Femur (tissue), 1 donor: ENCODE measurements at regions not wholly inside any gene's neighbourhood (a gene's known extent, or its start where the extent isn't known, plus 50 kb on each side); places are given as distances from the start of the nearest gene placed in this dataset.
"Not testable (repeated sequence)": the region's sequence is repeated elsewhere in the genome, so short reads cannot be mapped to it uniquely, and the experiment has no call there.

Experiments
- DNase-seq: peaks from one replicate; pipeline ENCODE4 v3.0.0-alpha.2; 2017

DNA sequence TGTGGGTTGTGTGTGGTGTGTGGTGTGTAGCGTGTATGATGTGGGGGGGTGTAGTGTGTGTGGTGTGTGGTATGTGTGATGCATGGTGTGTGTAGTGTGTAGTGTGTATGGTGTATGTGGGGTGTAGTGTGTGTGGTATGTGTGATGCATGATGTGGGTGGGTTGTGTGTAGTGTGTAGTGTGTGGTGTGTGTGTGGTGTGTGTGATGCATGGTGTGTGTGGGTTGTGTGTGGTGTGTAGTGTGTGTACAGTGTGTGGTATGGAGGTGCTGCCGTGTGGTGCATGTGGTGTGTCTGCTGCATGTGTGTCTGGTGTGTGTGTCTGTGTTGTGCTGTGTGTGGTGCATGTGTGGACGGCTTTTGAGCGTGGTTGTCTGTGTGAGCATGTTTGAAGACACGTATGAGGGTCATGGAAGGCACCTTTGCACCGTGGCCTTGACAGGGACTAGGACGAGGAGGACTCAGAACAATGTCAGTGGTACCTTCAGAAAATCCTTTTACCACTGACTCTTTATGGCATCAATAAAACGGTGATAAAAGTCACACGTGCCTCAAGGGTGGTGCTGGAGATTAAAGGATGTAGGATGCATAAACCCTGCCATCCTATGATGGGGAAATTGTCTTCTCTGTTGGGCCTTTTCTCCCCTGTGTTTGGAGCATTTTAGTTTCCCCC, 328.7 kb upstream of the B3GAT1 start:
- no peak for DNase-seq

DNA sequence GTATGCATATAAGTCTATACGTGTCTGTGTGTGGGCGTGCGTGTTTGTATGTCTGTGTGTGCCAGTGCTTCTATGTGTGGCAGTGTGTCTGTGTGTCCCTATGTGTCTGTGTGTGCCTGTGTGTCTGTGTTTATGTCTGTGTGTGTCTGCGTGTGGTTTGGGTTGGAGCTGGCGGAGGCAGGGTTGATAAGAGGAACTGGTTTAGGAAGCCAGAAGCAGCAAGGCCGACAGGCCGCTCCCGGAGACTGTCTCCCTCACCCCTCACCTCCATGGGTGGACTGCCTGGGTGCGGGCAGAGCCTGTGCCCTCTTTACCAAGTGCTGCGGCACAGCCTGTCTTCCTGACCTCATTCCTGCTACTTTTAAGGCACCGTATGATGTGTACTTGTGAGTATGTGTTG, 327.1 kb upstream of the B3GAT1 start:
- DNase-seq: no peak

DNA sequence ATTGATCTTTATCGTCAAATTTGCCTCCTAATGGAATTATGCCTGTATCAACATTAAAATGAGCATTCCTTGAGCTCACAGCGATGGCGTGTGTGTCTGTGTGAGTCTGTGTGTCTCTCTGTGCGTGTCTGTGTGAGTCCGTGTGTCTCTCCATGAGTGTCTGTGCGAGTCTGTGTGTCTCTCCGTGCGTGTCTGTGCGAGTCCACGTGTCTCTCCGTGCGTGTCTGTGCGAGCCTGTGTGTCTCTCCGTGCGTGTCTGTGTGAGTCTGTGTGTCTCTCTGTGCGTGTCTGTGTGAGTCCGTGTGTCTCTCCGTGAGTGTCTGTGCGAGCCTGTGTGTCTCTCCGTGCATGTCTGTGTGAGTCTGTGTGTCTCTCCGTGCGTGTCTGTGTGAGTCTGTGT, 326.5 kb upstream of the B3GAT1 start:
- no peak for DNase-seq

DNA sequence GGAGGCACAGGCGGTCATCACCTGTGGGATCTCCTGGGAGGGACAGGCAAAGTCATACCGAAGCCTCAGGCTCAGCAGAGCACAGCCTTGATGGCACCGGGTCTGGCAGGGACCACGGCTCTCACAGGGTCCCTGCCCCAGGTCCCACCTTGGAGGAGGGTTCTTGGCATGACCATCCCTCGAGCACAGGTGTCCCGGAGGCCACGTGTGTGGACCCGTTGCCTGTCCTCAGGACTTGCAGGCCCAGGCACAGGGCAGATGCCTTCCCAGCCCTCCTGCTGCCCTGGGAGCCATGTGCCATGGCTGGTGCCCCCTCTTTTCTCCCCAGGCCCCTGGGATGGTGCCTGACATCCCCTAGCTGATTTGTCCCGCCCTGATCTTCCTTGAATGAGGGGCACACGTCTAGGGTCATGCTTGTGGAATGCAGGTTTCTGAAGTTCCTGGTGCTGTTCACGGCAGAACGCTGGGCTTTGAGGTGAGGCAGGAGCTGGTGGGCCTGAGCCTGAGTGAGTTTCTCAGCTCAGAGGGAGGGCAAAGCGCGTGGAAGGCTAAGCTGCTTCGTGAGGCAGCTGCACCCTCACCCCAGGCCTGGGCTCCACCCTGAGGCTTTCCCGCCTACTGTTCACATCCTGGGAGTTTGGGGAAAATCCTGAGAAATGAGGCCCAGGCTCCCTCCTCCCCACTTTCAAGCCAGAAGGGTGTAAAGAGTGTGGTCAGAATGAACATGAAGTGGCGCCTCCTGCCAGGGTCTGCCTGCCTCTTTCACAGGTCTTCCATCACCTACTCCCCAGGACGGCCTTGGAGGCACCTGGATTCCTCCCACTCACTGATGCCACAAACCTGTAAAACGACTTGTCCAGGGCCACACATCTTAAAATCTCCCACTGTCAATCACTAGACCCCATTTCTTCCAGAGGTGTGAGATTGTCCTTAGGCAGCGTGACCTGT, 325.8 kb upstream of the B3GAT1 start:
- no peak for DNase-seq

GRCh38 chr11:134736251-134736947, 324.4 kb upstream of the B3GAT1 start:
- no peak for DNase-seq

DNA sequence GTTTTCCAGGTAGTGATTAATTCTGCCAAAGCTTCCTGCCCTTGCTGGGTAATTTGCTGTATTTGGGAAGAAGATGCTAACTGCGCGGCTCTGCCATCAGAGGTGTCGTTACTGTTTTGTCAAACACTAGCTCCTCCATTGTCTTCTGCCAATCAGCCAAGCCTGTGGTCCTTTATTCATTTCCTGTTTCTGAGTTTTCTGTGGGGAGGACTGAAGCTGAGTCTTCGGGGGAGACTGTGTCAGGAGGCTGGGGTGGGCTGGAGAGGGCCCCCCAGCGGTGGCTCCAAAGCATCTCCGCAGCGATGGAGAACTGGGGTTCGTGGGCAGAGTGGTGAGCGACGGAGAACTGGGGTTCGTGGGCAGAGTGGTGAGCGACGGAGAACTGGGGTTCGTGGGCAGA, 322.9 kb upstream of the B3GAT1 start:
- DNase-seq: no peak

DNA sequence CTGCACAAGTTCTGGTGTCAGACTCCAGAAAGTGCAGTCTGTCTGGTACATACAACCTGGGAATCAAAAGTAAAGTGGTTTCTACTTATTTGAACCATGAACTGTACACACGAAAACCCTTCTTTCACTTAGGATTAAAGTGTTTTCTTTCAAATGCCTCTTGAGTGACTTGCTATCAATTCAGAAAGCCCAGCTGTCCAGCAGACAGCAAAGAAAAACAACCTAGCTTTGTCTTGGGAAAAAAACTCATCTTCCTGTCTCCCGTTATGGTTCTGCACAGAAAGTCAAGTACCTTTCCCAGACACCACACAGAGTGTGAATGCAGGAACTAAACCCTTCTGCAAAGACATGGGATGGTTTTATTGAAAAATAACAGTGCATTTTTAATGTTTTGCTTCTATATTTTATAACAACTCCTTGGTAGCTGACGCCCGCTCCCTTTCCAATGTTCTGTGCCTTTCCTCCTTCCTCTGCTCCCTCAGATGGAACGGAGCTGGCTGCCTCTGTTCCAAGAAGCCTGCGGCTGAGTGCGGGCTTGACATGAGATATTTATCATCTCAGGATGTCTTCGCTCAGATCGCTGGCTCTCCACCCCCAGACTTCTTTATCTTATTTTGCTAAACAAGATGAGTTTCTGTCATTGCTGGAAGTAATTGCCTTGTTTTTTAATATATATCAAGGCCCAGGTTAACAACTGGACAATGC, 322.3 kb upstream of the B3GAT1 start:
- no peak for DNase-seq

GRCh38 chr11:134733646-134734045, 321.6 kb upstream of the B3GAT1 start:
- no peak for DNase-seq

DNA sequence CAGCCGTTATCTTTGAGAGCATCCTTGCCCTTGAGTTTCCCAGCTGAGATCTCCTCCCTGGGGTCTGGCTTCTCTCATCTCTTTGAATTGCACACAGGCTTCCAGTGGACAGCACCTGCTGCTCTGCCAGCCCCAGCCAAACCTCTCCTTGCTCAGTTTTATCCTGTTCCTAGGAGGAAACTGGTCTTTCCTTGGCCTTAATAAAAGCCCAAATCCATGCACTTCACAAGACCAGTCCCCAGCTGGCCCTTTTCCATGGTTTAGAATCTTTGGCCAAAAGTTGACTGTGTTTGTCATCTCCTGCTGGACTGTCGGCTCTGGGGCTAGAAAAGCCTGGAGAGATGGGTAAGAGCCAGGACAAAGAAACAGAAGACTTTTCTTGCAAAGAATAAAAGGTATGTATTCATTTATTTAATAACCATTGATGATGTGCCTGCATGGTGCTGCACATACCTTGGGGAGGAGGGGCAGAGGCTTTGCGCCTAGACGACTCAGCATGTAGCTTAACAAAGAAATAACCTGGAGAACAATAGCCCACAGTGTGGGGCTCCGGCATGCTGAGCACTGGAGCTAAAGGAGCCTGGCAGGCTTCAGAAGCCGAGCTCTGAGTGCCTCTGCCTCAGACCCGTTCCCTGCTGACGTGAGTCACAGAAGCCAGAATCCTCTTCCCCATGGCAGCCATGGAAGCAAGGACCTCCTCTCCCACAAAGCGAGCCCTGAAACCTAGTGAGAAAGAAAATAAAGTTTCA, 319.3 kb upstream of the B3GAT1 start:
- DNase-seq: no peak

GRCh38 chr11:134730561-134731212, 318.6 kb upstream of the B3GAT1 start:
- DNase-seq: no peak

DNA sequence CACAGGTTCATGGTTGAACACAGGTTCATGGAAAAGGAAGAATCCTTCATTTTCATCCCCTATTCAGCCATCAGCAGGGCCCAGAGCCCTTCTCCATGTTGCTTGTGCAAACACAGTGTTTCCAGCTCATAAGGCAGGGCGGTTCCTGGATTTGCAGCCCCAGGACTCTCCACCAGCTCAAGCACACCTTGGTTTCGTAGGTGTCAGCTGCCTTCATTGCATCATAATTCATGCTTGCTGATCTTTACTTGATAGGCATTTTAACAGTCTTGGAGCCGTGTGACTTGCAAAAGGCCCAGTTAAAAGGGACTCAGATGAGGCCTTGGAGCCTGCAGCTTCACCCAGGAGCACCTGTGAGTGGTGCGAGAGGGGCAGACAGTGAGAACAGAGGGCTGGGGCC, 318.1 kb upstream of the B3GAT1 start:
- DNase-seq: no peak

DNA sequence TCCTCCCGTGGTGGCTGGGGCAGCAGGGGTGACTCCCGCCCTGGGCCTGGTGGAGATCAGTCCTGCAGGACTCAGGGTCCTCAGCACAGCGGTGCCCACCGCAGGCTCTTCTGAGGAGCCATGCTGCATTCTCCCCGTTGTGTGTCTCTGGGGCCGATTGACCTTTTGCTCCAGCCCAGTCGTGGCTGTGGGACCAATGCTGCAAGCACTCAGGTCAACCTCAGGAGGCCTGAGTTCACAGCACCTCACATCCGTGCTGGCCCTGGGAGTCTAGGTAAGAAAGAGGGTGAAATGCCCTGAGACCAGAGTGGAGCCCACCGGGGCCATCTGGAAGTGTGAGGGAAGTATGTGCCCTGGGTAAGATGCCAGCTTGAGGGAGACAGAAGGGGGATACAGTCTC, 316.1 kb upstream of the B3GAT1 start:
- DNase-seq: no peak

DNA sequence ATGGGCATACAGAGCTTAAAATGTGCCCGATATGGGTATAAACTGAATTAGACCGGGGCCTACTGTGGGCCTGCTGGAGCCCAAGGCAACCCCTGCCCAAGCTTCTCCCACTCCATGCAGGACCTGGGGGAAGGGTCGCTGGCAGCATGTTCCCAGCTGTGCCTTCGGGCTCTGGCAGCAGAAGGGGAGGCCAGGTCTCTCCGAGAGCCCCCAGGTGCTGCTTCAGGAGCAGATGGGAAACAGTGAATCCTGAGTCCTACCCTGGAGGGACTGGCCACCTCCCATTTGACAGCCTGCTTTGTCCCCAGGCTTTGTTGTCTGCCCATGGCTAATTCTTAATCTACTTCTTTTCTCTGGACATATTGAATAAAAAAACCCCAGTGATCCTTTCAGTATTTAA, 315.6 kb upstream of the B3GAT1 start:
- DNase-seq: no peak

GRCh38 chr11:134727204-134727603, 315.2 kb upstream of the B3GAT1 start:
- no peak for DNase-seq

DNA sequence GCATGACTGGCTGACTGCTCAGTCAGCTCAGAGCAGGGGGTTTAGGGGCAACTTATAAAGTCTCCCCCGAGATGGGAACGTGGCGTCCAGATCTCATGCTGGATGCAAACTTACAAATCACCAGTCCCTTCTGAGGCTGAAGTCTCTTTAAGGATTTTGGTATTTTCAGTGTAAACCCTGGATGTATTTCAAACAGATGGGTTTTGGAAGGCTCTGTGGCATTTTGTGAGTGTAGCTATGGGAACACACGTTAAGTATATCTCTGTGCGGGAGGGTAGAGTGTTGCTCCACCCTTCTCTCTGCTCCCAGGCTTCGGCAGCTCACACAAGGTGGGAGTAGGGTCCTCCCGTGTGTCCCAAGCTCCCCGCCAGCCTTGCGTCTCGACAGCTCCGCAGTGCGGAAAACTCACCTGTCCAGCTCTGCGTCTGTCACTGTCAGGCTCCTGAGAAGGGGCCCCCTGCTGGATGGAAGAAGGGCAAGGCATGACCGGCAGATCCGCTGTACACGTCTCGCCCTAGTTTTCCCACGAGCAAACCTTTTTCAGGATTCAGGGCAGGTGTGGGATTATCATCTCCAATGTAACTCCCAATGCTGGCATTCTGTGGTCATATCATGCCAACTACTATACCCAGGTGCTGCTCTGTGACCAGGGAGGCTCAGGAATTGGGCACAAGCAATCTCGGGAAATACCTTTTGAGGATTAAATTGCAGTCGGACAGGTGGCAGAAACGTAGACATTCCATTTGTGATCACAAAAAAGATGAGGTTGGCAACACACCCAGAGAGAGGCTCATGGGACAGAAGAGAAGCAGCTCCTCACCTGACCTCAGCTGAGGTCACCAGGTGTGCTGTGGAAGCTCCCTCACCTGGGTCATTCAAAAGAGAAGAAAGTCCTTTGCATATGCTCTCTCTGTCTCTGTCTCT, 313.9 kb upstream of the B3GAT1 start:
- no peak for DNase-seq

GRCh38 chr11:134725211-134725610, 313.2 kb upstream of the B3GAT1 start:
- DNase-seq: no peak

- no peak for DNase-seq
Measured at GRCh38 chr11:134724779-134725140, 312.7 kb upstream of the B3GAT1 start.

DNA sequence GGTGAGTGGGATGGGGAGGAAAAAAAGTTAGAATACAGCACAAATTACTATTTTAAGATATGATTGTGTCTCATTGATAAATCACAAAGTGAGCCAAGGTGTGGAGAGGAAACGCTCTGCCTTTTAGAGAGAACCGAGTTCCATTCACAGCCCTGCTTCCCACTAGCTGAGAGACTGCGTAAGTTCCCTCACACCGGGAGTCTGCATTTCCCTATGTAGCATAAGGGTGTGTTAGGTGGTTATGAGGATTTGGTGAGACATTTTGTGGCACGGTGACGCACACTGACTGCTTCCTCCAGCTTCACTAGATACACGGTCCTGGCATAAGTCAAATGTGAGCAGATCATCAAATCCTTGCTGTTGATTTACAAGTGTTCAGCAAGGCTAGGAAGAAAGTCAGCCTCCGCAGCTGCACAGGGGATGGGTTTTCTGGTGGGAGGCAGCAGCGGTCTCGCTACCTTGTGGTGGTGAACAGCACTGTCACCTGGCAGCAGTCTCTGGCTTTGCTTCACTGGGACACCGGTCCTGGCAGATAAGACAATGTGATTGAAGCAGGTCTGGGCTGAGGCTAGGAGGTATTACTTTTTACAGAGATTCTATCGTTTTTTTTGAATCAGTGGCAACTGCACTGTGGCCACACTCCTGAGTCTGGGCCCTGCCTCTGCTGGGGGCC, 312.2 kb upstream of the B3GAT1 start:
- DNase-seq: no peak

- DNase-seq: not testable (repeated sequence)
Measured at GRCh38 chr11:134720691-134721070, 308.6 kb upstream of the B3GAT1 start.
